HG03097 (cell line): ENCODE measurements at regions not wholly inside any gene's neighbourhood (a gene's known extent, or its start where the extent isn't known, plus 50 kb on each side); places are given as distances from the start of the nearest gene placed in this dataset.

Experiments
- ATAC-seq: cut with Tn5 transposase; IDR thresholded peaks from one replicate; pipeline ENCODE4 v1.9.1; 2021; ENCODE audit not compliant: unreplicated experiment, low FRiP score

GRCh38 chr16:63617047-63617989, 1504.5 kb downstream of the CDH11 start:
- ATAC-seq, result no peak

GRCh38 chr16:63614429-63614828, 1507.4 kb downstream of the CDH11 start:
- ATAC-seq, result no peak

DNA sequence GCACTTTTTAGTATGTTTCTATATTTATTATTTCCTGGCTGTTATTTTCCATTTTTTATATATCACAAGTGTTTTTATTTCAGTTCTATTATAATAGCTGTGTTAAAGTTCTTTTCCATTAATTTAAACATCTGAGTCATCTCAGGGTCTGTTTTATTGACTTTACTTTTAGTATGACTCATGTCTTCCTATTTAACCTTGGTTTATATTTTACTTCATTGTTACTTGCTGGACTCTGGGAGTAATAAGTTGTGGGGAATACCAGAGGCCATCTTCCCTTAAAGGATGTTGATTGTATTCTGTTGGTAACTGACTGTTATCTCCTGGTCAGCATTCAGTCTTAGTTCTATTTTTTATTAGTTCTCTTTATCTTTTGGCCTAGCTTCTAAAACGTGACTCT, 1508.2 kb downstream of the CDH11 start:
- ATAC-seq, result no peak

- ATAC-seq, result no peak
Observed at GRCh38 chr16:63612462-63613227, 1509.2 kb downstream of the CDH11 start.

- ATAC-seq, result no peak
Observed at GRCh38 chr16:63606778-63607177, 1515.1 kb downstream of the CDH11 start.

DNA sequence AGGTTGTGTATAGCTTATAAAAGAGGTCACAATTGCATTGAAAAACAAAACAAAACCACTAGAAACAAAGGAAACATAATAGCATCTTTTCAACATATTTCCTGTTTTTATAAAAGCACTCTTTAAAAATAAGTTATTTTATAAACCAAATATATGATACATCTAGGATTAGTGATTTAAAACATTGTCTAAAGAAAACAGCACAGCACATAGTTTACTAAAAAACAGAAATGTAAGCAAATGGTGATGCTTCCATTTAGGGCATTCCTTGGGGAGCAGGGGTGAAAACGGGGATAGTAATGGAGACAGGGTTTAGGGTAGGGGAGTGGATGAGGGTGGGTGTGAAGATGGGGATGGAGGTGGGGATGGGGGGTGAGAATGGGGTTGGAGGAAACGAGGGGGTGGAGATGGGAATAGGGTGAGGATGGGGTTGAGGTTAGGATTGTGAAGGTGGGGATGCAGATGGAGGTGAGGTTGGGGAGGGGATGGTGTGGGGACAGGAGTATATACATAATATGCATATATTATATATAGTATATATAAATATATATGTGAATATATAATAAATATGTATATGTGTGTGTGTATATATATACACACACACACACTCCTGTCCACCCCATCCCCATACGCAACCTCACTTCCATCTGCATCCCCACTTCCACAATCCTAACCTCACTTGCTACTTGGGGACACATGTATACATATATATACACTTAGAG, 1519.5 kb downstream of the CDH11 start:
- no peak for ATAC-seq

DNA sequence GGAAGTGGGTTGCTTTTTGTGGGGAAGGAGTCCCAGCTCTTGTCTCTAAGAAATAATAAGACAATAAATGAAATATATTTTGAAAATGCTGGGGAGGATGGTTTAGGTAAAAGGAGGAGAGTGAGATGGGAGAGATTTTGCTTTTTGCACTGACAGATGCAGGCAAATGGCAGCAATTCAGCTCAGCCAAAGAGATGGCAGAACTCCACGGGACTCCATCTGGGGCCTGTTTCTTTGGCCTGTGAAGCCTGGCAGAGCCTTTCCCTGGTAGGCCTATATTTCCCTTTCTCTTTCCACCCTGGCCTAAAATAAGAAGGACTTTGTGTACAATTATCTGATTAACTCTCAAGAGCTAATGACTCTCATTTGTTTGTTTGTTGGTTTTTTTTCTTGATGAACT, 1525.1 kb downstream of the CDH11 start:
- no peak for ATAC-seq

DNA sequence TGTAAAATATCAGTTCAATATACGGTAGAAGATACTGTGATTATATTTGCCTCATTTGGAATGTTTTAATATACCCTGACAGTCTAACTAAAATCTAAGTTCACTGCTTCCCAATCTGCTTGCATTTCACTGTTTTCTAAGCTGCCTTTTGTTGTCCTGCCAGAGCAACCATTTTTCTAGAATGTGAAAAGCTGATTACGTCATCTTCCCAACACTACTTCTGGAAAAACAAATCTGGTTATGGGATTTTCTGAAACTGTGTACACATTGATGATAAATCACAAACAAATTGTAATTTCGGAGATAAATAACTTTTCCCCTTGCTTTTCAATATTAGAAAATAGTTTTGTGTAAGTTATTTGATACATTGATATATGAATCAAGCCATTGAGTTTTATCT, 1529.0 kb downstream of the CDH11 start:
- no peak for ATAC-seq

GRCh38 chr16:63581570-63581969, 1540.3 kb downstream of the CDH11 start:
- no peak for ATAC-seq

- ATAC-seq, result no peak
Observed at GRCh38 chr16:63578791-63579190, 1542.6 kb upstream of the CDH8 start.

DNA sequence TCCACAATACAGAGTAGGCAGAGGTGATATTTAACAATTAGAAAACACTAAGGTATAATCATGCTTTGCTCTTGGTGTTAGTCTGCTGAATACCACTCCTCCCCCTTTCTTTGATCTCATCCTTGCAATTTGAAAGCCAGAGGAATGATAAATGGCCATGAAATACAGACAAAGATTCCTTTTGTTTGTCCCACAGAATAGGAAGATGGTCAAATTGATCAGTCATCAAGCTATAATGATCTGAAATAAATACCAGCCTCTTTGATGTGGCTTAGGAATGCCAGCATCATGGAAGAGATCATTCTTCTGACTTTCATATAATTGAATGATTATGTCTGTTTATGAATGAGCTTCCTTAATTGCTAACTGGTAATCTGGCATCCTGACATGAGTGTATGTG, 1541.7 kb upstream of the CDH8 start:
- ATAC-seq, result no peak

GRCh38 chr16:63575041-63575440, 1538.8 kb upstream of the CDH8 start:
- no peak for ATAC-seq

DNA sequence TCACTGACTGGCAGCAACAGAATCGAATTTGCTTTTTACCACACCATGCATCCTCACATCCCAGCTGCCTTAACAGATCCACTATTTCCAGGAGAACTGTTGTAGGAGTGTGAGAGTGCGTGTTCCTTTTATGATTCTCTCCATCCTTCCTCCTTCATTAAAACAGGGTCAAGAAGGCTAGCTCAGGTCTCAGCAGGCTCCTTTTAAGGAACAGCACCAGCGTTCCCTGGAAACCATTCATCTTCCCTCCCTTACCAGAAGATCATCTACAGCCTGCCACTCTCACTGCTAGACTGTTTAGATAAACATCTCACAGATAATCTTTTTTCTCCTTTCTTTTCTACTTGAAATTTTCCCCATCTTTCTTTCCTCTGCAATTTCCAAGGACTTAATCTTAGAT, 1531.9 kb upstream of the CDH8 start:
- ATAC-seq, result no peak

GRCh38 chr16:63563819-63564505, 1527.7 kb upstream of the CDH8 start:
- no peak for ATAC-seq

- ATAC-seq, result no peak
Observed at GRCh38 chr16:63553980-63554379, 1517.7 kb upstream of the CDH8 start.

GRCh38 chr16:63539276-63539675, 1503.0 kb upstream of the CDH8 start:
- ATAC-seq, result no peak

GRCh38 chr16:63530974-63531373, 1494.7 kb upstream of the CDH8 start:
- no peak for ATAC-seq

DNA sequence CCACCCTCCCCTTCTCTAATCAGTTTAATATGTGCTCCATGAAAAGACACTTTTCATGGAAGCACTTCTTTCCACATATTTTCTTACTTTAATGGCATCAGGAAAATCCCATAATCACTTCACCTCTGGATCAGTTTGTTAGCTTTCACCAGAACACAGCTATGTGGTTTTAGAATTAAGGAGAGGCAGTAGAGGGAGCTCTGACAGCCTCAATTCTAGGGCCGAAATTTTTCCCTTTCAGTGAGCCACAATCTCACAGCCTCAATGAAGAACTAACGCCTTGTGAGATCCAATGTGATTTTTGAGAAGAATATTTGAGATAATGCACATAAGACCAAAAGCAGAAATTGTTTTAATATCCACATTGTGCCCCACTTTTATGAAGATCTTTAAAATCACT, 1494.0 kb upstream of the CDH8 start:
- ATAC-seq, result no peak

- no peak for ATAC-seq
Observed at GRCh38 chr16:63527404-63527803, 1491.2 kb upstream of the CDH8 start.

DNA sequence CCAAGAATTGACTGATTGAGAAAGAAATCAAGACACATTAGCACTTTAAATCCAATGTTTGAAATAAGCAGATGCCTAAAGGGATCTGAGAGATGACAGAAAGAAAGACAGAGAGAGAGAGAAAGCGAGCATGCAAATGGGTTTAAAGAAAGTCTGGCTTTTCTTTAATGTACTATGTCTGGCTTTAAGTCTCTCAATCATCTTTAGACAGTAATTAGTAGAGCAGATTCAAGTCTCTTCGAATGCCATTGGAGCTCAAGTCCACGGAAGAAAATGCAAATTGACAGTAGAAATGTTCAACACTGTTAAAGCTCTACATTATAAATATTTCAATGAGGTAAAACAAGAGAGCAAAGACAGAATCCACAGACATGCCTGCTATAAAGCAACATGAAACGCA, 1480.2 kb upstream of the CDH8 start:
- ATAC-seq, result no peak

DNA sequence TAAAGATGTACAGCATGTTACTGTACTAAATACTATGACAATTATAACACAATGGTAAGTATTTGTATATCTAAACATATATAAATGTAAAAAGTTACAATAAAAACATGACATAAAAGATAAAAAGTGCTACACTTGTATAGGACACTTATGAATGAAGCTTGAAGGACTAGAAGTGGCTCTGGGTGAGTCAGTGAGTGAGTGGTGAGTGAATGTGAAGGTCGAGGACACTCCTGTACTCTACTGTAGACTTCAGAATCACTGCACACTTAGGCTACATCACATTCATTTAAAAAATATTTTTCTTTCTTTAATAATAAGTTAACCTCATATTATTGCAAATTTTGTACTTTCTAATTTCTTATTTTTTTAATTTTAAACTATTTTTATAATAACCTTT, 1476.7 kb upstream of the CDH8 start:
- ATAC-seq, result no peak
